HG03565 (cell line): ENCODE measurements at regions not wholly inside any gene's neighbourhood (a gene's known extent, or its start where the extent isn't known, plus 50 kb on each side); places are given as distances from the start of the nearest gene placed in this dataset.
"Not testable (repeated sequence)": the region's sequence is repeated elsewhere in the genome, so short reads cannot be mapped to it uniquely, and the experiment has no call there.

Experiments used
- ATAC-seq: cut with Tn5 transposase; IDR thresholded peaks from one replicate; pipeline ENCODE4 v1.9.1; 2021; ENCODE audit warnings: mild to moderate bottlenecking, moderate library complexity; ENCODE audit not compliant: unreplicated experiment

DNA sequence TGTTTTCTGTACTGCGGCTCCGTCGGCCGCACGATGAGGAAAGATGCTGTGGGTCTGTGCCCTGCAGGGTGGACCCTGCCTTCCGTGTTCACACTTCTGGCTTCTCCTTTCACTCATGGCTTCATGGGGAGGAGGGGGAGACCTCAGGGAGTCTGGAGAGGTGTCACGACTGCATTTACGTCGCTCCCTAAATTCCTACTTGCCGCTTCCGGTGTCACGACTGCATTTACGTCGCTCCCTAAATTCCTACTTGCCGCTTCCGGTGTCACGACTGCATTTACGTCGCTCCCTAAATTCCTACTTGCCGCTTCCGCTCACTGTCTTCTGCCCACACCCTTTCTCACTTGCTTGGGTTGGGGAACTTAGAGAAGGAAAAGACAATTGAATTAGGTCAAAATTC lies 68.4 kb upstream of the ALKAL2 start:
- ATAC-seq = not testable (repeated sequence)

DNA sequence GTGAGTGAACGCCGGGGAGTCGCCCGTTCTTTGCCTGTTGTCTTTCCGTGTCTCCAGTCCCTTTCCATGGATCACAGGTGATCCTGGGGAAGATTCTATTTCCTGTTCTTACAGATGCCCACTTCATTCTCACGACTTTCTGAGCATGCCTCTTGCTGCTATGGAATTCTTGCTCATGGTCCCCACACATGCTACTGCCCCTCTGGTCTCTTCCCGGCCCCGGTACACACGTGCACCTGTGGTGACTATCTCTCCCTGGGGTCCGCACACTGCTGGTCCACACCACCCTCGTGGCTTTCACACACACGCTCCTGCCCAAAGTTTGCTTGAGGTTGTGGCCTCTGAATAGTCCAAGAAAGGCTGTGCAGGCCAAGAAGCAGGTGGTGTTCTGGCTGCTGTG lies 67.9 kb upstream of the ALKAL2 start:
- ATAC-seq = no peak

DNA sequence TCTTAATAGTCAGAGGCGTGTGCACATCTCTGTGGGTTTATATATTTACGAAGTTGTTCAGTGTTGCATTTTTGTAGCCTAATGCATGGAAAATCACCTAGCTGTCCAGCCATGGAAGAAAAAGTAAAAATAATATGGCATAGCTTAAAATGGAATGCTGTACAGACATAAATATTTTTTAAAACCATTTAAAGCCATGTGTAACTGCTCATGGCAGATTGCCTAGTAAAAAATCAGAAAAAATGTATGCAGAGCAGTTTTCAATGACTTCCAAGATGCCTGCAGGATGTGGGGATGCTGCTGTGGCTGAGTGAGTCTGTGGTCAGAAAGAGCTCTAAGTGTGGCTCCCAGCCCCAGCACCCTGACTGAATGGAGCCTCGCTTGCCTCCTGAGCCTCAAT lies 64.8 kb upstream of the ALKAL2 start:
- no peak for ATAC-seq

DNA sequence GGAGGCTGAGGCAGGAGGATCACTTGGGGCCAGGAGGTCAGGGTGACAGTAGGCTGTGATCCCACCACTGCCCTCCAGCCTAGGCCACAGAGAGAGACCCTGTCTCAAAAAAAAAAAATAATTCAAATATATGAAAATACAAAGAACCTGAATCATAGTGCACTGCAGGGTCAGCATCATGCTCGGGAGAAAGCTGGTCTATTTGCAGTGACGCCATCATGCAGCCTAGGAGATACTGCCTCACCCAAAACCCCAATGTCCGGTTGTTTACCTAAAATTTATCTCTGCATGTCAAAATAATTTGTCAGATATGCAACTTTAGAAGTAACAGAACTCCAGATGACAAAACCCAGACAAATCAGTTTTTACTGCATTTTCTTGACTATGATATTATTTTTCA lies 61.5 kb upstream of the ALKAL2 start:
- ATAC-seq = no peak

DNA sequence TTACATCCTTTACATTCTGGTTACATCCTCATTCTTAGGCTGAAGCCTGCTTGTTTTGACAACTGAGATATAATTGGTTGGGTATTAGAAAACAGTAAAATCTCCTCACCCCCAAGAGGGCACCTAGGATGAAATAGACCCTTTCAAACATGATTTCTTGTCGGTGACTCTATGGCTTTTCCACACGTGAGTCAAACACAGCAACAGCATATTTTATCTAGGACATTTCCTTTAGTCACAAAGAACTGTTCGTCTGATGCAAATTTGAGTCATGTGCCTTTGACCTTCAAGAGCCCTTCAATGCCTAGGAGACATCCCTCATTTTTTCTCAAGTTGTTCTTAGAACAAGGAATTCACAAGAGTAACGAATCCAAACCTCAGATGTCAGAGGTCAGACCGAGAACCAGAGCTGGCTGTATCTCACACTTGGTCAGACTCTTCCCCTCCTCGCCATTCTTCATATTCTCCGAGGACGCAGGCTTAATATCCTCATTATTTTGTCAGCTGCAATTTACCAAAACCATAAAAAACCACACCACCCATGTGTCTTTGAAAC lies 60.5 kb upstream of the ALKAL2 start:
- no peak for ATAC-seq

DNA sequence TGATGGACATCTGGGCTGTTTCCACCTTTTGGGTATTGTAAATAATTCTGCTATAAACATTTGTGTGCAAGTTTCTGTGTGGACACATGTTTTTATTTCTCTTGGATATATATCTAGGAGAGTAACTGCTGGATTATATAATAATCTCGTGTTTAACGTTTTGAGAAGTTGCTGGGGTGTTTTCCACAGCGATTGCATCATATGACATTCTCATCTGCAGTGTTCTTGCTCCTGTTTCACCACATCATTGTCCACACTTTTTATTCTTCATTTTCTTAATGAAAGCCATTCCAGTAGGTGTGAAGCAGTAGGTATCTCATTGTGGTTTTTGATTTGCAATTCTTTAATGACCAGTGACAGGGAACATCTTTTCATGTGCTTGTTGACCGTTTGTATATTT lies 56.9 kb upstream of the ALKAL2 start:
- no peak for ATAC-seq

DNA sequence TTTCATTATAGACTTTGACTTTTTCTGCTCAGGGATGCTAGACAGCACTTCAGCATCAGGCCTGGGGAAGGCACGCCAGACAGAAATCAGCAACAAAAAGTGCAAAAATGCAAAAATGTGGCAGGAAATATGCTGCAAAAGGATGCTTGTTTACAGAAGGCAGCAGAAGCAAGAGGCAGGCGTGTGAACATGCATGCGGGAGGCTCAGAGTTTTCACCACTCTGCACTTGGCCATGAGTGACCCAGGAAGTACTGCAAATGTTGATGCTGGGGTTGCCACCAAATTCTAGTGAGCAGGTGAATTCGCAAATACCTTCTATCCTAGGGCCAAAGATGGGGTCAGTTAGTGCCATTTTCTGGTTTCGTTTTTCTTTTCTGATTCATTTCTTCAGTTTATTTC lies 55.5 kb upstream of the ALKAL2 start:
- ATAC-seq = no peak

DNA sequence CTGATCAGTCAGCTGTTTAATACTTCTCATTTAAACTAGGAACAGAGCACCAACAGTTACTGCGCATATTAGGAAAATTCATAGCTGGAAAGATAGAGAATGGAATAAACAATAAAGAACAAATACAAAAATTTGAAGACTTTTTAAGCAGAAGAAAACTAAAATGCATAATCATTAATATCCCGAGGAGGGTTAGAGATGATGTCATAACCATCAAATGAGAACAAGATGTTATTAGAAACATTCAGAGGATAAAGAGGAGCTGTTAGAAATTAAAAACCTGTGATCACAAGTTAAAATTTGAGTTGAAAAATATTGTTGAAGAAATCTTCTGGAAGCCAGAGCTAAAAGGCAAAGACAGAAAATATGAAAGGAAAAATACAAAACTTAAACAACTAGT lies 54.0 kb upstream of the ALKAL2 start:
- no peak for ATAC-seq

DNA sequence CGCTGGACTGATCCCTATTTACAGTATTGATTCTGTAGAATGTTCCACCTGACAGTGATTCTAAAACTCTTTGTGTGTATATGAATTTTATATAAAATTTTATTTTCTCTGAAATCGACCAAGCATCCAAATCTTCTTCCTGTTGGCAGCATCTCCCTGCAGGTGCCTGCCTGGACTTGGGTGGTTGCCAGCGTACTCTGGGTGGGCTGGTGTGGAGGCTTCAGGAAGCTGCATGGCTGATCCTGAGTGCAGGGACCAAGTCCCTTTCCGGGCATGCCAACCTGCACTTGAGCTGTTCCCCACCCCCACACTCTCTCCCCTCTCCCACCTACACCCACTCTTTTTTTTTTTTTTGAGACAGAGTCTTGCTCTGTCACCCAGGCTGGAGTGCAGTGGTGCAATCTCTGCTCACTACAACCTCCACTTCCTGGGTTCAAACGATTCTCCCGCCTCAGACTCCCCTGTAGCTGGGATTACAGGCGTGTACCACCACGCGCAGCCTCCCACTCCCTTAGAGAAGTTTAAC lies 53.2 kb upstream of the ALKAL2 start:
- no peak for ATAC-seq
